Limb (tissue), 2 donors: ENCODE measurements at regions not wholly inside any gene's neighbourhood (a gene's known extent, or its start where the extent isn't known, plus 50 kb on each side); places are given as distances from the start of the nearest gene placed in this dataset.
"Not testable (repeated sequence)": the region's sequence is repeated elsewhere in the genome, so short reads cannot be mapped to it uniquely, and the experiment has no call there.

Source experiments
- DNase-seq, 2 donors: peaks; one replicate each; pipeline ENCODE4 v3.0.0-alpha.2; 2016; ENCODE audit errors: extremely low spot score in 2 of 2

- DNase-seq: no peak
Observed at GRCh38 chr4:155026715-155027114, 181.7 kb upstream of the NPY2R start.

GRCh38 chr4:155032521-155033229 is 175.8 kb upstream of the NPY2R start:
- DNase-seq: no peak

- DNase-seq: no peak
Observed at GRCh38 chr4:155033604-155034003, 174.8 kb upstream of the NPY2R start.

- no peak for DNase-seq
Observed at GRCh38 chr4:155037031-155037430, 171.4 kb upstream of the NPY2R start.

GRCh38 chr4:155038459-155038858 is 170.0 kb upstream of the NPY2R start:
- no peak for DNase-seq

- DNase-seq: no peak
Observed at GRCh38 chr4:155039162-155039561, 169.3 kb upstream of the NPY2R start.

- no peak for DNase-seq
Observed at GRCh38 chr4:155040031-155040430, 168.4 kb upstream of the NPY2R start.

- DNase-seq: no peak
Observed at GRCh38 chr4:155042014-155042413, 166.4 kb upstream of the NPY2R start.

GRCh38 chr4:155044251-155044650 is 164.2 kb upstream of the NPY2R start:
- DNase-seq: not testable (repeated sequence)

GRCh38 chr4:155047755-155048154 is 160.7 kb upstream of the NPY2R start:
- DNase-seq: no peak

GRCh38 chr4:155054042-155054441 is 154.4 kb upstream of the NPY2R start:
- not testable (repeated sequence) for DNase-seq

GRCh38 chr4:155060419-155060818 is 148.0 kb upstream of the NPY2R start:
- DNase-seq: no peak

GRCh38 chr4:155060873-155061272 is 147.6 kb upstream of the NPY2R start:
- no peak for DNase-seq

- no peak for DNase-seq
Observed at GRCh38 chr4:155062948-155063347, 145.5 kb upstream of the NPY2R start.

- not testable (repeated sequence) for DNase-seq
Observed at GRCh38 chr4:155064934-155065333, 143.5 kb upstream of the NPY2R start.

GRCh38 chr4:155066871-155067270 is 141.6 kb upstream of the NPY2R start:
- DNase-seq: no peak

- DNase-seq: no peak
Observed at GRCh38 chr4:155071962-155072361, 136.5 kb upstream of the NPY2R start.

GRCh38 chr4:155072417-155072816 is 136.0 kb upstream of the NPY2R start:
- DNase-seq: no peak

GRCh38 chr4:155073852-155074251 is 134.6 kb upstream of the NPY2R start:
- DNase-seq: no peak

GRCh38 chr4:155076256-155076785 is 132.1 kb upstream of the NPY2R start:
- DNase-seq: no peak

- no peak for DNase-seq
Observed at GRCh38 chr4:155077452-155078229, 130.8 kb upstream of the NPY2R start.

GRCh38 chr4:155079871-155080270 is 128.6 kb upstream of the NPY2R start:
- no peak for DNase-seq

GRCh38 chr4:155081222-155081621 is 127.2 kb upstream of the NPY2R start:
- DNase-seq: no peak
